ENCODE measurements at regions not wholly inside any gene's neighbourhood (a gene's known extent, or its start where the extent isn't known, plus 50 kb on each side); places are given as distances from the start of the nearest gene placed in this dataset.

DNA sequence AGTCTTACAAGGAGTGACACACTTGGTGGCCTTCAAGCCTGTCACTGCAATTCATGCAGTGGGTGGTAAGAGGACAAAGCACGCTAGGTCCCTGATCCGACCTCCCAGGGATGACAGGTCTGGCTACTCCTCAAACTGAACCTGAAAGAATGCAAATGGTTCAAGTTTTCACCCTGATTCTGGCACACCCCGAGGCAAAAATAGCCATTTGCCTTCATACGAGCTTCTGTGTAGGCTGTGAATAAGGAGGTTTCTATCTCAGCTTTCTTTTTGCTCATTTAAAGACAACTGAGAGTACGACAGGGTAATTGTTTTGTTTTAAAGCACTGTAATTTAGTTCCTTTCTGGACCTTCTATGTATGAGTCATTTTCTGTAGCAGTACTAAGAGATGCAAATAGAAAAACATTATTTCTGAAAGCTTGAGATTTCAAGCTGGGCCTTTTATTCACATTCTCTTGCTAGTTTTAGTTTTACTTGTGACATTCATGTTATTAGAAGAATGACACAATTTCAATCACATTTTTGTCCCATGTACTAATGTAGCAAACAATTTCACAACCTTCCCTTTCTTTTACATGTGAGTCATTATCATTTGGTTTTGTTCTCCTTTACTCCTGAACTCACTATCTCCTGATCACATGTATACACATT lies 56.6 kb upstream of the FDX1 start:
- no peak overlapping the region for H3K4me3 ChIP-seq (replicated peaks; ENCODE audit: insufficient read depth, low read length)
- peak in 1 of 2 experiments; percentile 38 for DNase-seq (ENCODE audit: low read depth in 1 of 2, low spot score in 1 of 2)
- no peaks in the 10 kb centered on the region for H3K27me3 ChIP-seq (ENCODE audit: insufficient read depth, poor library complexity, severe bottlenecking)
- no peak overlapping the region for H3K27ac ChIP-seq (replicated peaks)
- no peak for TF ChIP-seq GABPA (IDR thresholded peaks at IDR 0.05; ENCODE audit: low read depth)
- no peak for TF ChIP-seq POLR2AphosphoS5 (IDR thresholded peaks at IDR 0.05; ENCODE audit: low read depth)
- no peak for TF ChIP-seq SPI1 (IDR thresholded peaks at IDR 0.05; ENCODE audit: borderline replicate concordance, low read depth)
- TF ChIP-seq, protein P1, sequence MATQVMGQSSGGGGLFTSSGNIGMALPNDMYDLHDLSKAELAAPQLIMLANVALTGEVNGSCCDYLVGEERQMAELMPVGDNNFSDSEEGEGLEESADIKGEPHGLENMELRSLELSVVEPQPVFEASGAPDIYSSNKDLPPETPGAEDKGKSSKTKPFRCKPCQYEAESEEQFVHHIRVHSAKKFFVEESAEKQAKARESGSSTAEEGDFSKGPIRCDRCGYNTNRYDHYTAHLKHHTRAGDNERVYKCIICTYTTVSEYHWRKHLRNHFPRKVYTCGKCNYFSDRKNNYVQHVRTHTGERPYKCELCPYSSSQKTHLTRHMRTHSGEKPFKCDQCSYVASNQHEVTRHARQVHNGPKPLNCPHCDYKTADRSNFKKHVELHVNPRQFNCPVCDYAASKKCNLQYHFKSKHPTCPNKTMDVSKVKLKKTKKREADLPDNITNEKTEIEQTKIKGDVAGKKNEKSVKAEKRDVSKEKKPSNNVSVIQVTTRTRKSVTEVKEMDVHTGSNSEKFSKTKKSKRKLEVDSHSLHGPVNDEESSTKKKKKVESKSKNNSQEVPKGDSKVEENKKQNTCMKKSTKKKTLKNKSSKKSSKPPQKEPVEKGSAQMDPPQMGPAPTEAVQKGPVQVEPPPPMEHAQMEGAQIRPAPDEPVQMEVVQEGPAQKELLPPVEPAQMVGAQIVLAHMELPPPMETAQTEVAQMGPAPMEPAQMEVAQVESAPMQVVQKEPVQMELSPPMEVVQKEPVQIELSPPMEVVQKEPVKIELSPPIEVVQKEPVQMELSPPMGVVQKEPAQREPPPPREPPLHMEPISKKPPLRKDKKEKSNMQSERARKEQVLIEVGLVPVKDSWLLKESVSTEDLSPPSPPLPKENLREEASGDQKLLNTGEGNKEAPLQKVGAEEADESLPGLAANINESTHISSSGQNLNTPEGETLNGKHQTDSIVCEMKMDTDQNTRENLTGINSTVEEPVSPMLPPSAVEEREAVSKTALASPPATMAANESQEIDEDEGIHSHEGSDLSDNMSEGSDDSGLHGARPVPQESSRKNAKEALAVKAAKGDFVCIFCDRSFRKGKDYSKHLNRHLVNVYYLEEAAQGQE (IDR thresholded peaks at IDR 0.05; ENCODE audit: insufficient replicate concordance, low read depth) = no peak
- TF ChIP-seq, protein P2, sequence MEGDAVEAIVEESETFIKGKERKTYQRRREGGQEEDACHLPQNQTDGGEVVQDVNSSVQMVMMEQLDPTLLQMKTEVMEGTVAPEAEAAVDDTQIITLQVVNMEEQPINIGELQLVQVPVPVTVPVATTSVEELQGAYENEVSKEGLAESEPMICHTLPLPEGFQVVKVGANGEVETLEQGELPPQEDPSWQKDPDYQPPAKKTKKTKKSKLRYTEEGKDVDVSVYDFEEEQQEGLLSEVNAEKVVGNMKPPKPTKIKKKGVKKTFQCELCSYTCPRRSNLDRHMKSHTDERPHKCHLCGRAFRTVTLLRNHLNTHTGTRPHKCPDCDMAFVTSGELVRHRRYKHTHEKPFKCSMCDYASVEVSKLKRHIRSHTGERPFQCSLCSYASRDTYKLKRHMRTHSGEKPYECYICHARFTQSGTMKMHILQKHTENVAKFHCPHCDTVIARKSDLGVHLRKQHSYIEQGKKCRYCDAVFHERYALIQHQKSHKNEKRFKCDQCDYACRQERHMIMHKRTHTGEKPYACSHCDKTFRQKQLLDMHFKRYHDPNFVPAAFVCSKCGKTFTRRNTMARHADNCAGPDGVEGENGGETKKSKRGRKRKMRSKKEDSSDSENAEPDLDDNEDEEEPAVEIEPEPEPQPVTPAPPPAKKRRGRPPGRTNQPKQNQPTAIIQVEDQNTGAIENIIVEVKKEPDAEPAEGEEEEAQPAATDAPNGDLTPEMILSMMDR (IDR thresholded peaks at IDR 0.05; ENCODE audit: insufficient read depth, low read length) = no peak

DNA sequence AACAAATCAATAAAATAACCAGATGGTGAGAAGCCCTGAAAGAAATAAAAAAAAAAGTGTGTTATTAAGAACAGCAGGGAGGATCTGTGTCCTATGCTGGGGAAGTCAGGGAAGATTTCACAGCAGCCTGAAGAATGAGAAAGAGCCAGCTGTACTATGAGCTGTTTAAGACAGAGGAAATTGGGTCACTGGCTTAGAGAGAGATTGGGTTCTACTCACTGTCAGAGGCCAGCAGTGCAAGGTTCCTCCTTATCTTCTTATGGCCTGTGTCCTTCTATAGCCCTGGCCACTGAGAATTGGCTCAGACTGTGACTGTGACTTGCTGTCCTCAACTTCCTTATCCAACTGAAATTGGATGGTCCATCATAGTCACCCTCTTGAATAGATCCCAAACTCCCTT lies 54.8 kb upstream of the FDX1 start:
- Histone ChIP-seq H3K27ac (replicated peaks) (no peak overlapping the region), H3K27me3 (ENCODE audit: insufficient read depth, poor library complexity, severe bottlenecking) (no peaks in the 10 kb centered on the region), H3K4me3 (replicated peaks; ENCODE audit: insufficient read depth, low read length) (no peak overlapping the region)
- TF ChIP-seq, protein P1 (IDR thresholded peaks at IDR 0.05; ENCODE audit: insufficient replicate concordance, low read depth) = no peak
- TF ChIP-seq SPI1 (IDR thresholded peaks at IDR 0.05; ENCODE audit: borderline replicate concordance, low read depth) (no peak), POLR2AphosphoS5 (IDR thresholded peaks at IDR 0.05; ENCODE audit: low read depth) (no peak), GABPA (IDR thresholded peaks at IDR 0.05; ENCODE audit: low read depth) (no peak)
- TF ChIP-seq, protein P2 (IDR thresholded peaks at IDR 0.05; ENCODE audit: insufficient read depth, low read length) = no peak
- DNase-seq (ENCODE audit: low read depth in 1 of 2, low spot score in 1 of 2) = peak in 1 of 2 experiments; percentile 15

DNA sequence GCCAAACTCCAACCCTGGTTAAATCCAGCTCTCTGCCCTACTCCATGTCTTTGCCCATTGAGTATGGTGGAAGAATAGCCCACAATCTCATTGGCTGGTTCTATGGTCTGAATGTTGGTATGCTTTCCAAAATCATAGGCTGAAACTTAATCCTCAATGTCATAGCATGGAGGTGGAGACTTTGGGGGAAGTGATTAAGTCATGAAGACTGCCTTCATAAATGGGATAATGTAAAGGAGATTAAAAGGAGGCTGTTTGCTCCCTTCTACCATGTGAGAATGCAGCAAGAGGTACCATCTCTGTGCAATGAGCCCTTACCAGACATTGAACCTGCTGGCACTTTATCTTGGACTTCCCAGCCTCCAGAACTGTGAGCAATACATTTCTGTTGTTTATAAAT lies 54.4 kb upstream of the FDX1 start:
- H3K27ac ChIP-seq (replicated peaks) = no peak overlapping the region
- no peak for DNase-seq (ENCODE audit: low read depth in 1 of 2, low spot score in 1 of 2)
- TF ChIP-seq SPI1 (IDR thresholded peaks at IDR 0.05; ENCODE audit: borderline replicate concordance, low read depth) (no peak), GABPA (IDR thresholded peaks at IDR 0.05; ENCODE audit: low read depth) (no peak), POLR2AphosphoS5 (IDR thresholded peaks at IDR 0.05; ENCODE audit: low read depth) (no peak)
- TF ChIP-seq, protein P2 (IDR thresholded peaks at IDR 0.05; ENCODE audit: insufficient read depth, low read length) = no peak
- TF ChIP-seq, protein P1 (IDR thresholded peaks at IDR 0.05; ENCODE audit: insufficient replicate concordance, low read depth) = no peak
- no peak overlapping the region for H3K4me3 ChIP-seq (replicated peaks; ENCODE audit: insufficient read depth, low read length)
- H3K27me3 ChIP-seq (ENCODE audit: insufficient read depth, poor library complexity, severe bottlenecking) = no peaks in the 10 kb centered on the region
